GM21786 (cell line): ENCODE measurements at regions not wholly inside any gene's neighbourhood (a gene's known extent, or its start where the extent isn't known, plus 50 kb on each side); places are given as distances from the start of the nearest gene placed in this dataset.

Source experiments
- ATAC-seq: cut with Tn5 transposase; IDR thresholded peaks from one replicate; pipeline ENCODE4 v1.9.1; 2021; ENCODE audit not compliant: unreplicated experiment

GRCh38 chr2:16507655-16508489, 157.8 kb downstream of the CYRIA start:
- ATAC-seq, result no peak

- ATAC-seq, result no peak
Measured at GRCh38 chr2:16506366-16506765, 159.3 kb downstream of the CYRIA start.

GRCh38 chr2:16496426-16497388, 168.9 kb downstream of the CYRIA start:
- no peak for ATAC-seq

GRCh38 chr2:16495509-16496208, 170.0 kb downstream of the CYRIA start:
- ATAC-seq, result no peak

- no peak for ATAC-seq
Measured at GRCh38 chr2:16494836-16495508, 170.7 kb downstream of the CYRIA start.

- no peak for ATAC-seq
Measured at GRCh38 chr2:16493788-16494187, 171.8 kb downstream of the CYRIA start.

GRCh38 chr2:16487686-16488085, 177.9 kb downstream of the CYRIA start:
- ATAC-seq, result no peak

GRCh38 chr2:16485251-16485650, 180.4 kb downstream of the CYRIA start:
- ATAC-seq, result no peak

GRCh38 chr2:16482460-16482859, 183.2 kb downstream of the CYRIA start:
- no peak for ATAC-seq

- no peak for ATAC-seq
Measured at GRCh38 chr2:16481351-16481750, 184.3 kb downstream of the CYRIA start.

- no peak for ATAC-seq
Measured at GRCh38 chr2:16479721-16480120, 185.9 kb downstream of the CYRIA start.

GRCh38 chr2:16478434-16479210, 187.0 kb downstream of the CYRIA start:
- no peak for ATAC-seq

- no peak for ATAC-seq
Measured at GRCh38 chr2:16477648-16478047, 188.0 kb downstream of the CYRIA start.

- ATAC-seq, result no peak
Measured at GRCh38 chr2:16476866-16477265, 188.8 kb downstream of the CYRIA start.

- ATAC-seq, result no peak
Measured at GRCh38 chr2:16475986-16476567, 189.6 kb downstream of the CYRIA start.

GRCh38 chr2:16475586-16475985, 190.0 kb downstream of the CYRIA start:
- ATAC-seq, result no peak

- no peak for ATAC-seq
Measured at GRCh38 chr2:16473575-16473974, 192.1 kb downstream of the CYRIA start.

- ATAC-seq, result no peak
Measured at GRCh38 chr2:16470936-16471490, 194.6 kb downstream of the CYRIA start.

- ATAC-seq, result no peak
Measured at GRCh38 chr2:16466821-16467151, 198.8 kb downstream of the CYRIA start.
